ENCODE measurements at regions not wholly inside any gene's neighbourhood (a gene's known extent, or its start where the extent isn't known, plus 50 kb on each side); places are given as distances from the start of the nearest gene placed in this dataset.

DNA sequence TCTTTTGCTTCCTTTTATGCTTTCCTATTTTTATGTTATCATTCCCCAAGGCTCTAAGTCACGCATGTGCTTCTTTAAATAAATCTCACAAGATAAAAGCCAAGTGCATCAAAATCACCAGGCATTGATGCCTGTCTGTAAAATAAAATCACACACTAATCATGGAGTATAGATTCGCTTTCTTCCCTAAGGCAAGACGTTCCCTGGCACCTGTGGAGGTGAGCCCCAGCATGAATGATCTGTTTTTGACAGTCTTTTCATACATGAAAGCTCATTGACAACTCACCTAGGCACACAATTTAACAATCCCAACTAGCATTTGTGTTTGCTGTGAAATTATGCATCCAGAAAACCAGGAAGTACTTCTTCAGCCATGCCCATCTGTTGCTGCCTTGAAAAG lies 146.9 kb upstream of the DMAC1 start:
- in situ Hi-C loops (cut with MboI; ENCODE audit: low pct_unique_long_range_greater_than_20kb in 2 of 9, low sequenced_read_pairs in 9 of 9, unreplicated experiment in 9 of 9): no loop called here
- Histone ChIP-seq H3K27ac (no peak overlapping the region), H3K4me3 (no peak overlapping the region), H3K4me1 (replicated peaks in 1 of 2) (no peaks in the 10 kb centered on the region)
- 0 to 100% (median 94%) methylated on average over 2 to 3 of the region's 3 CpGs; no CpG with 5 or more reads in 2 of the 10 experiments for WGBS, 10 experiments
- ATAC-seq (replicated peaks in 6 of 8): no peak

DNA sequence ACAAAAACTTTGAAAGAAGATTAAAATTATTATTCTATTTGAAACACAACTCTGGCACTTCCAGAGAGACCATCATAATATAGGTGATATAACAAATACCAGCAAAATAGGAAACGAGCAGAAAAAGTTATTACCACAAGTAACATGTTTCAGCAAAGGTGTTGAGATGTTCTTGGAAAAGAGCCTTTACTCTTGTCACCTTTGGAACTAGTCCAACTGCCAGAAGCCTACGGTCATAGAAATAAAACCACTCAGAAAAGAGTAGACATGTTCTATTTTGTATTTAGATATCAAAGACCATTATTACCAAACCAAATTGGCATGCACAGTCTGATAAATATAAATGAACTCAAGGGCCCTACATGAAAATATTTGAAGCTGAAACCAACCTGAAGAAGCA lies 145.0 kb upstream of the DMAC1 start:
- H3K4me1 ChIP-seq (replicated peaks in 1 of 2): no peaks in the 10 kb centered on the region
- in situ Hi-C loops (cut with MboI; ENCODE audit: low pct_unique_long_range_greater_than_20kb in 2 of 9, low sequenced_read_pairs in 9 of 9, unreplicated experiment in 9 of 9): no loop called here
- no peak overlapping the region for H3K4me3 ChIP-seq
- H3K27ac ChIP-seq: no peak overlapping the region
- ATAC-seq (replicated peaks in 6 of 8): no peak
- 0 to 100% (median 65%) methylated on average over 1 to 2 of the region's 2 CpGs; no CpG with 5 or more reads in 1 of the 10 experiments for WGBS, 10 experiments

DNA sequence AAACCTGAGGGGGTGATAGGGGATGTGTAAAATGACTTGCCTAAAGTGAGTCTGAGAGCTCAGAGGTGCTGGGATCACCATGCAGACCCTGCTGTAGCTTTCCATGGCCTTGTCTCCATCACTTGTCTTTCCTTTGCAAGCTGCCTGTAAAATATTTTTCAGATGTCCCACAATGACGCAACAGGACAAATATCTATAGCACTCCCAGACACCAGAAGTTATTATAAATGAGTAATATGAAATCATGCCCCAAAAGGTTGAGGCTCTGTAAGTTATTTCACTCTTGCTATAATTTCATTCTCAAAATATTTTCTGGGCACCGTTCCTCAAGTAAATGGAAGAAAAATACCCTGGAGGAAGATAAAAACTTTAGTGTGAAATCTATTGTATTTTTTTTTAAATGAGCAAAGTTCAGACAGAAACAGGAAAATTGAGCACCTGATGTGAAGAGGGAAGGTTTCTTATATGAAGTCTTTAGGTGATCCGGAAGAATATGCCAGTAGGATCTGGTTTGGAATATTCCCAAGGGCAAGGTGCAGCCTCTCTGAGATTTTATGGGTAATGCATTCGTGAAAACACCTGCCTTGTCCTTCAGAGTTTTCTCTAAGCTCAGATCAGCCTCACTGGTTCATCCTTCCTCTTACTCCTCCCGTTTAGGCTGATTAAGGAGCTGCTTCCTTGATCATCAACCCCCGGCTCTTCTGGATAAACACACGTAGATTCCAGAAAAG lies 138.3 kb upstream of the DMAC1 start:
- H3K4me3 ChIP-seq: no peak overlapping the region
- WGBS, 10 experiments: 13 to 100% (median 91%) methylated on average over 1 to 7 of the region's 7 CpGs; no CpG with 5 or more reads in 1 of the 10 experiments
- H3K27ac ChIP-seq: no peak overlapping the region
- peaks cover 0 to 7% of the 10 kb centered on the region in 2 donors for H3K4me1 ChIP-seq (replicated peaks in 1 of 2)
- no peak for ATAC-seq (replicated peaks in 6 of 8)
- in situ Hi-C loops (cut with MboI; ENCODE audit: low pct_unique_long_range_greater_than_20kb in 2 of 9, low sequenced_read_pairs in 9 of 9, unreplicated experiment in 9 of 9): no loop called here

DNA sequence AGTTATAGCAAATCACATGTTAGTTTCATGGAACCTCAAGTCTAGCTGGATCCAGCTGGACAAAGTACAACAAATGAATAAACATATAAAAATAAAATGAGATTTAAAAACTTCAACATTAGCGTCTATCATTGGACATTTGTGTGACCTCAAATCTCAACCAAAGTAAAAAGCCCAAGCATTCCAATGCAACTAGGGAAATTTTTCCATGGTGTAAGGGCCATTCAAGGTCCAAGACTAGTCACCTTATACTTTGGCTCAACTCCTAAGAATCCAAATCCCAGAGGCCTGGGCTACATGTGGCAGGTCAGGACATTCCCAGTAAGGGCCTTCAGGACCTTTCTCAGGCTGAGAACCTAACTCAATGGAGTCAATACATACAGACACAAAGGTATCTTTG lies 137.4 kb upstream of the DMAC1 start:
- 10 to 100% (median 100%) methylated on average over 1 of the region's 1 CpG for WGBS, 10 experiments
- H3K4me3 ChIP-seq: no peak overlapping the region
- ATAC-seq (replicated peaks in 6 of 8): no peak
- in situ Hi-C loops (cut with MboI; ENCODE audit: low pct_unique_long_range_greater_than_20kb in 2 of 9, low sequenced_read_pairs in 9 of 9, unreplicated experiment in 9 of 9): no loop called here
- no peak overlapping the region for H3K27ac ChIP-seq
- peaks cover 0 to 7% of the 10 kb centered on the region in 2 donors for H3K4me1 ChIP-seq (replicated peaks in 1 of 2)

DNA sequence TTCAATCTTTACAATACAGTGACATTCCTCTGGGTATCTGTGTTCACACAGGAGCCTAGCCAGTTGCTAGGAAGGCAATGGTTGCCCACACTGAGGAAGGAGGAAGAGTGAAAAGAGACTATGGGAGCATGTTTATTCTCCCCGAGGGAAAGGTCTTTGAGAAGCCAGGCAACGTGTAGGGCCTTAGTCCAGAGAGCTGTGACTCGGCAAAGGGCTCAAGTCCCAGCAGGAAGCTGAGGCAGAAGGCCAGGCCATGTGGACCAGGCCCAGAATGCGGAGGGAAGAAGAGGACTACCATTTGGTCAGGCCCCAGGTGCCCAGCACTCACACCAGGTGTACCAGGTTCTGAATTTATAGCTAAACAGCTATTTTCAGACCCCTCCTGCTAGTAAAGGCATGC lies 136.6 kb upstream of the DMAC1 start:
- in situ Hi-C loops (cut with MboI; ENCODE audit: low pct_unique_long_range_greater_than_20kb in 2 of 9, low sequenced_read_pairs in 9 of 9, unreplicated experiment in 9 of 9): no loop called here
- H3K4me3 ChIP-seq: no peak overlapping the region
- 0 to 80% (median 50%) methylated on average over 1 to 3 of the region's 4 CpGs; no CpG with 5 or more reads in 6 of the 10 experiments for WGBS, 10 experiments
- ATAC-seq (replicated peaks in 6 of 8): peak in 3 of 8 experiments; percentile 51 to 99 (median 67)
- no peak overlapping the region for H3K27ac ChIP-seq
- H3K4me1 ChIP-seq (replicated peaks in 1 of 2): peaks cover 0 to 7% of the 10 kb centered on the region in 2 donors

GRCh38 chr9:7935681-7936080 lies 136.1 kb upstream of the DMAC1 start:
- ATAC-seq (replicated peaks in 6 of 8): peak in 3 of 8 experiments; percentile 55 to 94 (median 66)
- in situ Hi-C loops (cut with MboI; ENCODE audit: low pct_unique_long_range_greater_than_20kb in 2 of 9, low sequenced_read_pairs in 9 of 9, unreplicated experiment in 9 of 9): no loop called here
- 0 to 100% (median 65%) methylated on average over 1 to 2 of the region's 2 CpGs for WGBS, 10 experiments
- Histone ChIP-seq H3K4me3 (no peak overlapping the region), H3K4me1 (replicated peaks in 1 of 2) (peaks cover 0 to 7% of the 10 kb centered on the region in 2 donors), H3K27ac (no peak overlapping the region)

- H3K4me1 ChIP-seq (replicated peaks in 1 of 2): peaks cover 0 to 7% of the 10 kb centered on the region in 2 donors
- 0 to 50% (median 23%) methylated on average over 1 to 4 of the region's 4 CpGs for WGBS, 10 experiments
- in situ Hi-C loops (cut with MboI; ENCODE audit: low pct_unique_long_range_greater_than_20kb in 2 of 9, low sequenced_read_pairs in 9 of 9, unreplicated experiment in 9 of 9): no loop called here
- no peak overlapping the region for H3K4me3 ChIP-seq
- no peak overlapping the region for H3K27ac ChIP-seq
- peak in 4 of 8 experiments; percentile 25 to 86 (median 64) for ATAC-seq (replicated peaks in 6 of 8)
Measured at GRCh38 chr9:7932767-7933166, 133.2 kb upstream of the DMAC1 start.

DNA sequence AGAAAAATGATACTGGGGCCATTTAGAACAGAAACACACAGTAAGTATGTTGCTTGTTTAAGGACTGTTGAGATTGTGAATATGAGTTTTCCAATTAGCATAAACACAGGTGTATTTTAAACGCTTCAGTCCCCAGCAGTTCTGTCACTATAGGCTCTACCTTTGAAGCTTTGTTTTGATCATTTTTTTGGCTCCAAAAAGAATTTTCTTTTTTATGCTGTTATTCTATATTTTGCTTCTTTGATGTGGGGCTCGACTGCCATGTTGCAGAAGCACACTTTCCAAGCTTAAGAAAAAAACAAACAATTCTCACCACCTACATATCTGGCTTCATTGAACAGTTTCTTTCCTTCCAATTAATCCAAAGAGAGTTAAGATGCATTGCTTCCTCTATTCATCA lies 131.0 kb upstream of the DMAC1 start:
- no peak for ATAC-seq (replicated peaks in 6 of 8)
- H3K27ac ChIP-seq: no peak overlapping the region
- H3K4me3 ChIP-seq: no peak overlapping the region
- peaks cover 0 to 7% of the 10 kb centered on the region in 2 donors for H3K4me1 ChIP-seq (replicated peaks in 1 of 2)
- 0 to 100% (median 36%) methylated on average over 1 to 2 of the region's 2 CpGs for WGBS, 10 experiments
- in situ Hi-C loops (cut with MboI; ENCODE audit: low pct_unique_long_range_greater_than_20kb in 2 of 9, low sequenced_read_pairs in 9 of 9, unreplicated experiment in 9 of 9): no loop called here

- Histone ChIP-seq H3K4me1 (replicated peaks in 1 of 2) (peaks cover 0 to 2% of the 10 kb centered on the region in 2 donors), H3K27ac (no peak overlapping the region), H3K4me3 (no peak overlapping the region)
- peak in 1 of 8 experiments; percentile 80 for ATAC-seq (replicated peaks in 6 of 8)
- in situ Hi-C loops (cut with MboI; ENCODE audit: low pct_unique_long_range_greater_than_20kb in 2 of 9, low sequenced_read_pairs in 9 of 9, unreplicated experiment in 9 of 9): no loop called here
- WGBS, 10 experiments: 0 to 100% (median 84%) methylated on average over 1 to 5 of the region's 6 CpGs
Measured at GRCh38 chr9:7921545-7922197, 122.1 kb upstream of the DMAC1 start.

GRCh38 chr9:7912037-7912535 lies 112.5 kb upstream of the DMAC1 start:
- Histone ChIP-seq H3K4me3 (no peak overlapping the region), H3K27ac (no peak overlapping the region), H3K4me1 (replicated peaks in 1 of 2) (peaks cover 10 to 14% of the 10 kb centered on the region in 2 donors)
- in situ Hi-C loops (cut with MboI; ENCODE audit: low pct_unique_long_range_greater_than_20kb in 2 of 9, low sequenced_read_pairs in 9 of 9, unreplicated experiment in 9 of 9): no loop called here
- no peak for ATAC-seq (replicated peaks in 6 of 8)

DNA sequence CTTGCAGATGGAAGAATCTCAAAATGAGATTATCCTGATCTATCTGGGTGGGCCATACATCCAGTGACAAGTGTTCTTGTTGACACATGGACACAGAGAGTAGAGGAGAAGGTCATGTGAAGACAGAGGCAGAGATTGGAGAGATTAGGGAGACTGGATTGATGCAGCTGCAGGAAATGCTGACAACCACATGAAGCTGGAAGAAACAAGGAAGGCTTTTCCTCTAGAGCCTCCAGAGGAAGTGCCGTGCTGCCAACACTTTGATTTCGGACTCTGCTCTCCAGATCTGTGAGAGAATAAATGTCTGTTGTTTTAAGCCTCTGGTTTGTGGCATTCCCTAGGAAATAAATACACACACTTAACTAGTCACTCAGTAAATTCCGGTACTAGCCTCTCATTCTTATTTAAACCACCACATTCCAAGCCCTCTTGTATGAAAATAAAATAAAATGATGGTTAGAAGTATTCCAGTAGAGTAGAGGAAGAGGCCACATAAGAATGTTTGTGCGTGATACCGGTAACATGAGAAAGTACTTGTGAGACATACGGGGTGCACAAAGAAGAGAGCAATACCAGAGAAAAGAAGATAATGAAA lies 110.9 kb upstream of the DMAC1 start:
- H3K27ac ChIP-seq: no peak overlapping the region
- in situ Hi-C loops (cut with MboI; ENCODE audit: low pct_unique_long_range_greater_than_20kb in 2 of 9, low sequenced_read_pairs in 9 of 9, unreplicated experiment in 9 of 9): no loop called here
- H3K4me1 ChIP-seq (replicated peaks in 1 of 2): peaks cover 14% of the 10 kb centered on the region in 2 donors
- WGBS, 10 experiments: 13 to 100% (median 79%) methylated on average over 1 to 6 of the region's 6 CpGs
- H3K4me3 ChIP-seq: no peak overlapping the region
- no peak for ATAC-seq (replicated peaks in 6 of 8)

- H3K27ac ChIP-seq: no peak overlapping the region
- in situ Hi-C loops (cut with MboI; ENCODE audit: low pct_unique_long_range_greater_than_20kb in 2 of 9, low sequenced_read_pairs in 9 of 9, unreplicated experiment in 9 of 9): no loop called here
- no peak overlapping the region for H3K4me3 ChIP-seq
- 0 to 100% (median 88%) methylated on average over 2 to 5 of the region's 5 CpGs for WGBS, 10 experiments
- no peak for ATAC-seq (replicated peaks in 6 of 8)
- peaks cover 14 to 18% of the 10 kb centered on the region in 2 donors for H3K4me1 ChIP-seq (replicated peaks in 1 of 2)
Measured at GRCh38 chr9:7909537-7909936, 110.0 kb upstream of the DMAC1 start.

DNA sequence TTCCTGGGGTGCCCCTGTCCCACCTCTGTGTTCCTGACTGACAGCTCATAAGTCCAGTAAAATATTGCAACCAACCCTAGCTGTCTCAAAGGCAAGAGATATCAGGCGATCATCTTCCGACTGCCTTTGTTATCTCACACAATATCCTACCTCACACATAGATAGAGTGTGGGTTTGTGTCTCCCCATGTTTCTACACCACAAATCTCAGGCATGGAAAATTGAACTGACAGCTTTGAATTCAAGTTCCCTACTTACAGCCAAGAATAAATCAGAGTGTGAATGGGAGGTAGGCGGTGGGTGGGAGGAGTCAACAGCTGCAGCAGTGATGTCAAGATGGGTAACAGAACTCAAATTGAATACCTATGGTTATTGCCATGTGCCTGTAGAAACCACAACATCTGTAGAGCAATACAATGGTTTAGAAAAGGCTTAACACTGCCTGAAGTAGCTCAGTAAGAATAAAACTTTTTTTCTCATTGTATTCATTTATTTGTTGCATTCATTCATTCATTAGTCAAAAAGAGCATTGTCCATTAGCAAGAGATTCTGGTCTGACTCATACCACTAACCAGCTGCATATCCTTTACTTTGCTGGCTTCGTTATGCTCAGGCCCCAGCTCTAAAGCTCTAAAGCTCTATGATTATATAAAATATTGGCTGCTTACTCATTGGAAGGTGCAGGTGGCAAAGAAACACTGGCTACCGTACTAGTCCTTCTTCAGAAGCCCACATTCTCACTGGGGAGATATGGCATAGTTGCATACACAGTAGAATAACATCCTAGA lies 108.2 kb upstream of the DMAC1 start:
- peaks cover 14 to 18% of the 10 kb centered on the region in 2 donors for H3K4me1 ChIP-seq (replicated peaks in 1 of 2)
- peak overlapping the region in 1 of 5 donors; percentile 7 for H3K4me3 ChIP-seq
- ATAC-seq (replicated peaks in 6 of 8): peak in 7 of 8 experiments; percentile 27 to 89 (median 77)
- WGBS, 10 experiments: 4 to 83% (median 23%) methylated on average over 1 to 5 of the region's 5 CpGs
- H3K27ac ChIP-seq: peak overlapping the region in 1 of 2 donors; percentile 42
- in situ Hi-C loops (cut with MboI; ENCODE audit: low pct_unique_long_range_greater_than_20kb in 2 of 9, low sequenced_read_pairs in 9 of 9, unreplicated experiment in 9 of 9): no loop called here
